ENCODE measurements at regions not wholly inside any gene's neighbourhood (a gene's known extent, or its start where the extent isn't known, plus 50 kb on each side); places are given as distances from the start of the nearest gene placed in this dataset.

GRCh38 chr3:30082652-30083051 is 523.7 kb upstream of the TGFBR2 start:
- TF ChIP-seq CTCF (conservative IDR thresholded peaks at IDR 0.05; ENCODE audit: low read depth in 2 of 2) (no peak), CREB1 (CRISPR knock-in tag; IDR thresholded peaks at IDR 0.05; ENCODE audit: low read depth) (no peak), EZH2phosphoT487 (IDR thresholded peaks at IDR 0.05; ENCODE audit: unreplicated experiment) (no peak), EZH2 (IDR thresholded peaks at IDR 0.05; ENCODE audit: low read depth, unreplicated experiment) (no peak), POLR2AphosphoS5 (IDR thresholded peaks at IDR 0.05; ENCODE audit: low read depth) (0 out of 2 replicates have a peak, but pooled peaks have one; percentile 31), STAT1 (IDR thresholded peaks at IDR 0.05; ENCODE audit: unreplicated experiment) (no peak), REST (IDR thresholded peaks at IDR 0.05; ENCODE audit: unreplicated experiment) (no peak), JUNB (IDR thresholded peaks at IDR 0.05; ENCODE audit: unreplicated experiment) (no peak), ZNF114 (CRISPR knock-in tag; IDR thresholded peaks at IDR 0.05) (no peak)

Measured in GM23338 (cell line).